HK-2 (cell line): ENCODE measurements at regions not wholly inside any gene's neighbourhood (a gene's known extent, or its start where the extent isn't known, plus 50 kb on each side); places are given as distances from the start of the nearest gene placed in this dataset.

ENCODE experiments used
- DNase-seq: peaks from one replicate; pipeline ENCODE4 v3.0.0-alpha.2; 2018; ENCODE audit not compliant: unreplicated experiment

- no peak for DNase-seq
Observed at GRCh38 chr2:23073056-23073455, 311.9 kb upstream of the KLHL29 start.

- DNase-seq = no peak
Observed at GRCh38 chr2:23073671-23074070, 311.3 kb upstream of the KLHL29 start.

GRCh38 chr2:23077596-23077995 is 307.4 kb upstream of the KLHL29 start:
- no peak for DNase-seq

- no peak for DNase-seq
Observed at GRCh38 chr2:23078784-23079434, 306.1 kb upstream of the KLHL29 start.

GRCh38 chr2:23083966-23084365 is 301.0 kb upstream of the KLHL29 start:
- no peak for DNase-seq

- DNase-seq = no peak
Observed at GRCh38 chr2:23091019-23091418, 294.0 kb upstream of the KLHL29 start.

GRCh38 chr2:23091900-23092299 is 293.1 kb upstream of the KLHL29 start:
- no peak for DNase-seq

- no peak for DNase-seq
Observed at GRCh38 chr2:23092831-23093230, 292.1 kb upstream of the KLHL29 start.

GRCh38 chr2:23093513-23093912 is 291.5 kb upstream of the KLHL29 start:
- DNase-seq = no peak

GRCh38 chr2:23096906-23097602 is 287.9 kb upstream of the KLHL29 start:
- DNase-seq = no peak

- no peak for DNase-seq
Observed at GRCh38 chr2:23100406-23100805, 284.6 kb upstream of the KLHL29 start.

GRCh38 chr2:23106242-23106785 is 278.7 kb upstream of the KLHL29 start:
- DNase-seq = no peak

GRCh38 chr2:23107327-23107941 is 277.5 kb upstream of the KLHL29 start:
- no peak for DNase-seq

GRCh38 chr2:23111263-23111662 is 273.7 kb upstream of the KLHL29 start:
- no peak for DNase-seq

- no peak for DNase-seq
Observed at GRCh38 chr2:23112517-23112916, 272.5 kb upstream of the KLHL29 start.

GRCh38 chr2:23114299-23114698 is 270.7 kb upstream of the KLHL29 start:
- DNase-seq = no peak

- DNase-seq = no peak
Observed at GRCh38 chr2:23118313-23118712, 266.7 kb upstream of the KLHL29 start.

- DNase-seq = no peak
Observed at GRCh38 chr2:23118894-23119293, 266.1 kb upstream of the KLHL29 start.

GRCh38 chr2:23120161-23120560 is 264.8 kb upstream of the KLHL29 start:
- DNase-seq = no peak

- no peak for DNase-seq
Observed at GRCh38 chr2:23121968-23122648, 262.9 kb upstream of the KLHL29 start.

GRCh38 chr2:23122681-23123215 is 262.2 kb upstream of the KLHL29 start:
- DNase-seq = peak; percentile 10

GRCh38 chr2:23123686-23124085 is 261.3 kb upstream of the KLHL29 start:
- no peak for DNase-seq
